MCF 10A (cell line): ENCODE measurements at regions not wholly inside any gene's neighbourhood (a gene's known extent, or its start where the extent isn't known, plus 50 kb on each side); places are given as distances from the start of the nearest gene placed in this dataset.

ENCODE experiments used
- BruUV-seq: library from RNA; stranded (reverse); fragments of 400-500 nt; replicated peaks from 2 replicates; lab custom pipeline; 2021; lab: Mats Ljungman, UMichigan
- CTCF ChIA-PET: fragments of 300-600 bp; sonication (Branson Sonifier 250); formaldehyde crosslinking; extraction: SDS; loops from one replicate; lab custom pipeline; 2021; ENCODE audit warnings: antibody characterized with exemption, inconsistent platforms; lab: Yijun Ruan, JAX
- POLR2A ChIA-PET: fragments of 300-600, 350-650 bp; sonication (Branson Sonifier 250); formaldehyde crosslinking; extraction: SDS; loops from one replicate; lab custom pipeline; 2020; ENCODE audit warnings: antibody characterized with exemption, inconsistent platforms; lab: Yijun Ruan, JAX
- DNase-seq: peaks from one replicate; pipeline ENCODE4 v3.0.0-alpha.2; 2018; ENCODE audit not compliant: unreplicated experiment
- H3K27ac Mint-ChIP-seq: one replicate; pipeline ENCODE4 v1.8.0; 2022; ENCODE audit warnings: mild to moderate bottlenecking, low read depth, mixed read lengths; ENCODE audit not compliant: unreplicated experiment
- H3K27me3 Mint-ChIP-seq: one replicate; pipeline ENCODE4 v1.8.0; 2022; ENCODE audit warnings: mixed read lengths; ENCODE audit not compliant: insufficient read depth, unreplicated experiment
- H3K36me3 Mint-ChIP-seq: one replicate; pipeline ENCODE4 v1.8.0; 2022; ENCODE audit warnings: mild to moderate bottlenecking, moderate library complexity, mixed read lengths; ENCODE audit not compliant: insufficient read depth, unreplicated experiment
- H3K4me1 Mint-ChIP-seq: one replicate; pipeline ENCODE4 v1.8.0; 2022; ENCODE audit warnings: mixed read lengths; ENCODE audit not compliant: insufficient read depth, unreplicated experiment
- H3K4me3 Mint-ChIP-seq: one replicate; pipeline ENCODE4 v1.8.0; 2022; ENCODE audit warnings: mild to moderate bottlenecking, moderate library complexity, mixed read lengths; ENCODE audit not compliant: unreplicated experiment
- H3K9me3 Mint-ChIP-seq: one replicate; pipeline ENCODE4 v1.8.0; 2022; ENCODE audit warnings: mixed read lengths; ENCODE audit not compliant: unreplicated experiment
- intact Hi-C: fragments of 100-400 bp; cut with micrococcal nuclease; formaldehyde crosslinking; loops from 2 replicates; pipeline ENCODE4 v1.14.1; 2022
- TF ChIP-seq, protein P1 (sequence below): fragments of 200-600 bp; IDR thresholded peaks from one replicate; pipeline ENCODE4 v1.8.0; 2022; ENCODE audit warnings: antibody characterized with exemption, mild to moderate bottlenecking; ENCODE audit not compliant: unreplicated experiment

DNA sequence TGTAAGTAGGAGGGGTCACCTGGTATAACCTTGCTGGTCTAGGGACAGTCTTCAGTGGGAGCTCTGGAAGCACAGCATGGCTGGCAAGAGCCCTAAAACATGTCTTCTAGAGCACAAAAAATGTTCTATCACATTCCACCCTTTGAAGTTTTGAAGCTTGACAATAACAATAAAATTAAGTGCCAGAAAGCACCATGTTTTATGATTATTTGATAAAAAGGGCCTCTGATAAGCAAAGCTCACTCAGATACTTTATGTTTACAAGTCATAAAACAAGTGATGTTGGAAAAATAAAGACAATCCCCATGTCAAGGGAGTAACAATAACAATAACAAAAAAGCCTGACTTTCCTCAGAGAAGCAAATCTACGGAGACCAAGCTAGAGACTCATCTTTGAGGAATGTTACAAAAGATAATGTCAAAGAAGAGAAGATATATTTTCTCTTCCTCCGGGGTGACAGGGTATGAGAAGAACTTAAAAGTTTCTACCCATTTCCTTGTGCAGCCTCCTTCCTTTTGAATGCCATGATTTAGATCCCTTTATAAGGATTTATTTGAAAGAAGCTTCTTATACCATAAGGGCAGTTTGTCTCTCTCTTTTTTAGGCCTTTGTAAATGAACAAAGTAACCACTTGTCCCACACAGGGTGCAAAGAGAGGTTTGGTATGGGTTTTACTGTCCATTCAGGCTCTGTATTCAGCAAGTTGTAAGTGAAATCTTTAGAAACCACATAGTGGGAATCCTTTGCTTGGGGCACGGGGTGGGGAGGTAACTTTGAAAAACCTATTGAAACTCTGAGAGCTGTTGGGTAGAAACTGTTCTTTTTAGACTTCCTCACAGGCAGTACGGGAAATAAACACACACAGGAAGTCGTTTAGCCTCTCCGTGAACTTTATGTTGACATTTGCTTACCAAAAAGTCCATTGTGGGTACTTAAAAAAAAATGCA is 109.6 kb upstream of the RBMS3 start:
- H3K27ac Mint-ChIP-seq, result no peak overlapping the region
- POLR2A ChIA-PET, result no interaction called here
- CTCF ChIA-PET, result interaction anchor here (0.6 kb wide), 1 partner anchor 9 kb away, joined by 3 read pairs; no protein-coding TSS in a partner anchor
- H3K36me3 Mint-ChIP-seq, result no peaks in the 10 kb centered on the region
- BruUV-seq, result no TSS peak
- intact Hi-C loops, result no loop called here
- TF ChIP-seq, protein P1, sequence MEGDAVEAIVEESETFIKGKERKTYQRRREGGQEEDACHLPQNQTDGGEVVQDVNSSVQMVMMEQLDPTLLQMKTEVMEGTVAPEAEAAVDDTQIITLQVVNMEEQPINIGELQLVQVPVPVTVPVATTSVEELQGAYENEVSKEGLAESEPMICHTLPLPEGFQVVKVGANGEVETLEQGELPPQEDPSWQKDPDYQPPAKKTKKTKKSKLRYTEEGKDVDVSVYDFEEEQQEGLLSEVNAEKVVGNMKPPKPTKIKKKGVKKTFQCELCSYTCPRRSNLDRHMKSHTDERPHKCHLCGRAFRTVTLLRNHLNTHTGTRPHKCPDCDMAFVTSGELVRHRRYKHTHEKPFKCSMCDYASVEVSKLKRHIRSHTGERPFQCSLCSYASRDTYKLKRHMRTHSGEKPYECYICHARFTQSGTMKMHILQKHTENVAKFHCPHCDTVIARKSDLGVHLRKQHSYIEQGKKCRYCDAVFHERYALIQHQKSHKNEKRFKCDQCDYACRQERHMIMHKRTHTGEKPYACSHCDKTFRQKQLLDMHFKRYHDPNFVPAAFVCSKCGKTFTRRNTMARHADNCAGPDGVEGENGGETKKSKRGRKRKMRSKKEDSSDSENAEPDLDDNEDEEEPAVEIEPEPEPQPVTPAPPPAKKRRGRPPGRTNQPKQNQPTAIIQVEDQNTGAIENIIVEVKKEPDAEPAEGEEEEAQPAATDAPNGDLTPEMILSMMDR, result no peak
- H3K9me3 Mint-ChIP-seq, result no peaks in the 10 kb centered on the region
- H3K4me3 Mint-ChIP-seq, result no peak overlapping the region
- no peak for DNase-seq
- H3K4me1 Mint-ChIP-seq, result no peaks in the 10 kb centered on the region
- no peaks in the 10 kb centered on the region for H3K27me3 Mint-ChIP-seq

DNA sequence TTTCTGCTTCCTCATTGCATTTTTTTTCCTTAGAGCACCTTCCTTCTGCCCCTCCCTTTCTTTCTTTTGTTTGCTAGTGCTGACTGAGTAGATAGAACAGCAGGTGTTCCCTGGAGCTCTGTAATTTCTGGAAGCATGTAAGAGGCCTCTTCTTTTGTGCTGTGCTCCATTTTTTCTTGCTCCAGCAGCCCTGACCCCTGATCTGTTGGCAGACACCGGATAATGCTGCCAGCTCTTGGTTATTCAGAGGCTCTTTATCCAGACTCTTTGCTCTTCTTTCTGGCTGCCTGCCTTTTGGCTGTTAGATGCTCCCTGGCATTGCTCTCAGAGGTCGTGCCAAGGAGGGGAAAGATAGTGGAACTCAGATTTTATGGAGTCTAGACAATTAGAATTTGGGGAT is 104.4 kb upstream of the RBMS3 start:
- ChIA-PET CTCF (interaction anchor here (0.6 kb wide), 1 partner anchor 74 kb away, joined by 3 read pairs; no protein-coding TSS in a partner anchor), POLR2A (no interaction called here)
- H3K27ac Mint-ChIP-seq, result no peak overlapping the region
- TF ChIP-seq, protein P1, result no peak
- intact Hi-C loops, result no loop called here
- H3K27me3 Mint-ChIP-seq, result no peaks in the 10 kb centered on the region
- no peaks in the 10 kb centered on the region for H3K4me1 Mint-ChIP-seq
- H3K36me3 Mint-ChIP-seq, result no peaks in the 10 kb centered on the region
- no peak overlapping the region for H3K4me3 Mint-ChIP-seq
- BruUV-seq, result no TSS peak
- no peaks in the 10 kb centered on the region for H3K9me3 Mint-ChIP-seq
- DNase-seq, result no peak

GRCh38 chr3:29178809-29179793 is 101.8 kb upstream of the RBMS3 start:
- Mint-ChIP-seq H3K36me3 (no peaks in the 10 kb centered on the region), H3K4me3 (no peak overlapping the region), H3K4me1 (no peaks in the 10 kb centered on the region), H3K27me3 (no peaks in the 10 kb centered on the region), H3K9me3 (no peaks in the 10 kb centered on the region), H3K27ac (no peak overlapping the region)
- BruUV-seq, result no TSS peak
- intact Hi-C loops, result no loop called here
- no peak for DNase-seq
- TF ChIP-seq, protein P1, result no peak
- ChIA-PET POLR2A (interaction anchor here (0.7 kb wide), 1 partner anchor 65 kb away, joined by 3 read pairs; no protein-coding TSS in a partner anchor), CTCF (no interaction called here)
